ENCODE measurements at regions not wholly inside any gene's neighbourhood (a gene's known extent, or its start where the extent isn't known, plus 50 kb on each side); places are given as distances from the start of the nearest gene placed in this dataset.
"Not testable (repeated sequence)": the region's sequence is repeated elsewhere in the genome, so short reads cannot be mapped to it uniquely, and the experiment has no call there.

- no peak for DNase-seq
Measured at GRCh38 chr16:31754998-31755615, 118.5 kb upstream of the ZNF267 start.

GRCh38 chr16:31764103-31764502 is 109.5 kb upstream of the ZNF267 start:
- no peak for DNase-seq

- DNase-seq = no peak
Measured at GRCh38 chr16:31767267-31767666, 106.3 kb upstream of the ZNF267 start.

GRCh38 chr16:31780342-31780741 is 93.3 kb upstream of the ZNF267 start:
- no peak for DNase-seq

- no peak for DNase-seq
Measured at GRCh38 chr16:31785126-31785525, 88.5 kb upstream of the ZNF267 start.

- DNase-seq = no peak
Measured at GRCh38 chr16:31807086-31807485, 66.5 kb upstream of the ZNF267 start.

- DNase-seq = no peak
Measured at GRCh38 chr16:31810863-31811262, 62.7 kb upstream of the ZNF267 start.

- DNase-seq = not testable (repeated sequence)
Measured at GRCh38 chr16:31816141-31816540, 57.5 kb upstream of the ZNF267 start.

- no peak for DNase-seq
Measured at GRCh38 chr16:31819386-31819785, 54.2 kb upstream of the ZNF267 start.

- DNase-seq = no peak
Measured at GRCh38 chr16:31819948-31820347, 53.7 kb upstream of the ZNF267 start.
